HG03196 (cell line): ENCODE measurements at regions not wholly inside any gene's neighbourhood (a gene's known extent, or its start where the extent isn't known, plus 50 kb on each side); places are given as distances from the start of the nearest gene placed in this dataset.

ENCODE experiments used
- ATAC-seq: cut with Tn5 transposase; IDR thresholded peaks from one replicate; pipeline ENCODE4 v1.9.1; 2021; ENCODE audit not compliant: unreplicated experiment

DNA sequence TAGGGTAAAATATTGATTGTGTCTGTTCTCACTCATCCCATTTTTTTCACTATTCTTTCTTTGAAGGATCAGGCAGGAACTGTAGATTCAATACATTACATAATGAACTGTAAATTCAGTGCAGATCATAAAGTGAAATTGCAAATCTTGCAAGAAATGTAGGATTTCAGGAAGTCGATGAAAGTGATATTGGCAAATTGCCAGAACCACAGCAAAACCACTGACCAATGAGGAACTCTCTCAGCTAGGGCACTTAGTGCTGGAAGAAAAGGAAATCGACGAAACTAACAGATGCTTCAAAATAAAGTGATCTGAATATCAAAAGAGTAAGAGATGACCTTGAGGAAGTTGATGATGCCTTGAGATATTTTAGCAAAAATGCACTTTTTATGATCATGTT, 157.6 kb downstream of the AACS start:
- ATAC-seq, result no peak

- ATAC-seq, result no peak
Observed at GRCh38 chr12:125225641-125226040, 160.4 kb downstream of the AACS start.

GRCh38 chr12:125228519-125229260, 163.5 kb downstream of the AACS start:
- no peak for ATAC-seq

GRCh38 chr12:125229878-125230530, 164.8 kb downstream of the AACS start:
- no peak for ATAC-seq

GRCh38 chr12:125233319-125233718, 168.1 kb downstream of the AACS start:
- no peak for ATAC-seq

GRCh38 chr12:125239563-125239962, 174.3 kb downstream of the AACS start:
- no peak for ATAC-seq

DNA sequence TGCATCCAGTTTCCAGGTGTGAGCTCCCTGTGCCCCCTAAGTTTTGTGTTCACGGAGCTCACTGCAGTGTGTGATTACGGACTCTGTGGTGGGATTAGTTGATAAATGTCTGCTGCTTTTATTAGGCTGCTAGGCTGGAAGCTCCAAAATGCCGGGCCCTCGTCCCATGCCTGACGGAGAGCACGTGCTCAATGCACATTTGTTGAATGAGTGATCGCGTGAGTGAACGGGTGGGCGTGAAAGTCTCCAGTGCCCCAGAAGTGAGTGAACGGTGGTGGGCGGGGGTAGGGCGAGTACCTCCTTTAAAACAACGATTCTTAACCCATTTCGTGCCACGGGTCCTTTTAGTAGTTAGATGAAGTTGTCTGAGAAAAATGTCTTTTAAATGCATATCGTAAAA, 175.5 kb downstream of the AACS start:
- ATAC-seq, result no peak

DNA sequence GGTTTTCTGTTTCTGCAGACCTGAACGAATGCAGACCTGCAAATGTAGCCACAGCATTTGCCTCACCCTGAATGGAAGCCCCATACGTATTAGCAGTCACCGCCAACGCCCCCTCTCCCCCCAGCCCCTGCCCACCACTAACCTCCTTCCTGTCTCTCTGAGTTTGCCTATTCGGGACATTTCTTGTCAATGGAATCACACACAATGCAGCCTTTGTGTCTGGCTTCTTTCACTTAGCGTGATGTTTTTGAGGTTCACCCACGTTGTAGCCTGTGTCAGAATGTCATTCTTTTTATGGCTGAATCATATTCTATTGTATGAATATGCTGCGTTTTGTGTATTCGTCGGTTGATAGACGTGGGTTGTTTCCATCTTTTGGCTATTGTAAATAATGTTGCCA, 178.6 kb downstream of the AACS start:
- ATAC-seq, result no peak

DNA sequence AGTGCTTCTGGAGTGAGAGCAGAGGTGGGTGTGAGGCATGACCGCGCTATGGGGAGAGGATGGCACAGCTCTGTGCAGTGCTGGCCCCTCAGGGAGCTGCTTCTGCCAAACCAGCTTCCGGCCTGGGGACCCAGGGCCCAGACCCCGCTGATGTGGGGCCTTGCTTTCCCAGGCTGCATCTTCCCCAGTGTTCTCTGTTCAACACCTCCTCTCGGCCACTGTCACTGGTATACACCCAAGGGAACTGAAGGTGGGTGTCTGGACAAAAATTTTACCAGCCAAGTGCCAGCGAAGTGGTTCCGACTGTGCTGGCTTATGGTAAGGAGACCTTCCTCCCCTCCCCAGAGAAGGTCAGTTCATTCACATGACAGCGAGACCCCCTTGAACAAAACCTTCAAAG, 179.1 kb downstream of the AACS start:
- no peak for ATAC-seq

DNA sequence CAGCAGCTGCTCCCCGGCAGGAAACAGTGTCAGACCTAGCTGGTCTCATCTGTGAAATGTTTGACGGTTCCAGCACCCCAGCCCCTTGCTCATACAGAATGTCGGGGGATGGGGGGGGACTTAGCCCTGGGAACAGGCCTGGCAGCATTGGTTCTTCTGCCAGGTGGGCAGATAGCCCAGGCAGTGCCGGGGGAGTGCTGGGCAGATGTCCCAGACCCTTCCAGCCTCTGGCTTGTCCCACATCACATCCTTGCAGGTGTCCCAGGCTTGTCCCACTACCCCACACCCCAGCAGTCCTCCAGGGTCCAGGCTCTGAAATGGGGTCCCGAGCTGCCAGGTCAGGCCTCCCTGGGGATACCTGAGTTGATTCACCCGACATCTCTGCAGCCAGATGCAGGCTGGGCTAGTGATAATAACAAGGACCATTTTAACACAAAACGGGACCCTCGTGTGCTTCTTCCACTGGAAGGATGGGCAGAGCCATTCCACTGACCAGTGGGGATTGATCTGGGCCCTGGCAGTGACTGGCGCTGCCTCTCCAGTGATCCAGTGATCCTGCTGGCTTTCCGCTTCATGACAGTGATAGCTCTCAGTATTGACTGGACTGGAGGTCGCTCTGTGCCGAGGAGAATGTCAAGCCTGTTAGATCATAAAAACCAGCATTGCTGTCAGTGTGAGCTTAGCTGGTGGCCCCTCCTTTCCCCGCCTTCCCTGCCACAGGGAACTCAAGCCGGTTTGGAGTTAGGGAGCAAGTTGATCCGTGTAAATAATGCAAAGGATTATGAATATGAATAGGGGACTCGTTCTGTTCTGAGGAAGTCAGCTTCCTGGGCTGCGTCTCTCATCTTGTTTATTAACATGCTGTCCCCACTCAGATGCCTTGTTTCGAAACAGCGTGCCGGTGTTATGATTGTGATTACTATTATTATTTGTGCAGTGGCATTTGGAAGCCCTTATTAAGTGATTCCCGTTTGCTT, 180.6 kb downstream of the AACS start:
- ATAC-seq, result no peak

GRCh38 chr12:125247477-125247876, 182.2 kb downstream of the AACS start:
- ATAC-seq, result no peak

- ATAC-seq, result no peak
Observed at GRCh38 chr12:125249066-125249824, 184.0 kb downstream of the AACS start.

- ATAC-seq, result no peak
Observed at GRCh38 chr12:125249932-125250331, 184.7 kb downstream of the AACS start.

- no peak for ATAC-seq
Observed at GRCh38 chr12:125254236-125254635, 189.0 kb downstream of the AACS start.

DNA sequence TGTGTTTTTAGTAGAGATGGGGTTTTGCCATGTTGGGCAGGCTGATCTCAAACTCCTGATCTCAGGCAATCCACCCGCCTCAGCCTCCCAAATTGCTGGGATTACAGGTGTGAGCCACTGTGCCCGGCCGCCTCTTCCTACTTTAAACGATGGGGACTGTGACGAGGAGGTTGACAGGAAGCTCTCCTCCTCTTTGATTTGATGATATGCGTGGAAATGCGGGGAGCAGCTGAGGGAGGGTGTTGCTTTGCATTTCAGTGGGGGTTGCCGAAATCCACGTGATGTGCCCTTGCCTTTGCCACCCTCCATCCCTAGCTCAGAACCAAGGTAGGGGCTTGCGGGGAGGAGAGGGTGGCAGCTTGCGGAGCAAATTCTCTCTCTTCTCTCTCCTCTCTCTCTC, 189.6 kb downstream of the AACS start:
- ATAC-seq, result no peak

GRCh38 chr12:125255935-125256633, 190.8 kb downstream of the AACS start:
- no peak for ATAC-seq

GRCh38 chr12:125256634-125256936, 191.3 kb downstream of the AACS start:
- ATAC-seq, result no peak

GRCh38 chr12:125259178-125259867, 194.1 kb downstream of the AACS start:
- ATAC-seq, result no peak

DNA sequence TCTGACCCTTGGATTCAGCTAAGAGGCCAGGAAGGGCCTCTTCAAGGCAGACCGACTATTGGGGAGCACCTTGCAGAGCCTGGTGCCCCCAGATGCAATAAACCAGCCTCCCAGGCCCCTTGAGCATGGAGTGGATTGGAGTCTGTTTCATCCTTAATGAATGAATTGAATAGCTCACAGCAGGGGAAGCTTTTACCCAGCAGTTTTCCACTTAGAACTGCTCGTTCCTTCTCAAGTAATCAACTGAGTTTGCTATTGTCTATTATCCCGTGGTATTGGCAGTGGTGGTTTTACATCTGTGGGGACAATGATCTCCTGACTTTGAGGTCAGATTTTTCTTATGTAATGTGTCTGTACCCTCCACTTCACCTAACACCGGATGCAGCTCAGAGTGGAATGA, 197.6 kb downstream of the AACS start:
- no peak for ATAC-seq

GRCh38 chr12:125263385-125263784, 198.2 kb downstream of the AACS start:
- ATAC-seq, result no peak
